SK-N-SH (cell line): ENCODE measurements at regions not wholly inside any gene's neighbourhood (a gene's known extent, or its start where the extent isn't known, plus 50 kb on each side); places are given as distances from the start of the nearest gene placed in this dataset.

Experiments
- CTCF ChIA-PET: fragments of 300-600, 350-600 bp; formaldehyde crosslinking; extraction: SDS; loops from one replicate; lab custom pipeline; 2021; lab: Yijun Ruan, JAX
- POLR2A ChIA-PET: fragments of 350-600 bp; sonication (Branson Sonifier 250); formaldehyde crosslinking; extraction: SDS; loops from one replicate; lab custom pipeline; 2020; ENCODE audit warnings: antibody characterized with exemption, inconsistent platforms; lab: Yijun Ruan, JAX
- DNase-seq: peaks from one replicate; pipeline ENCODE4 v3.0.0; 2012
- H2AFZ ChIP-seq: fragments of 200-600 bp; sonication (generic); 2 replicates; pipeline ENCODE4 v1.8.1; 2016; ENCODE audit warnings: antibody characterized with exemption, mild to moderate bottlenecking, low read depth
- H3F3A ChIP-seq: fragments of 200-600 bp; sonication (generic); replicated peaks from 2 replicates; pipeline ENCODE3; 2016; ENCODE audit warnings: antibody characterized with exemption, mild to moderate bottlenecking; ENCODE audit not compliant: insufficient read depth
- H3K27ac ChIP-seq, 2 experiments: fragments of 200-500 bp in 1 of 2; fragments of 200-600 bp in 1 of 2; sonication (Bioruptor generic) in 1 of 2; sonication (generic), shearing (Covaris generic) in 1 of 2; 2 replicates each; pipeline versions ENCODE4 v1.5.1 to v1.6.1; 2014 to 2016; ENCODE audit warnings: low read depth in 2 of 2, inconsistent platforms in 1 of 2, low read length in 1 of 2, mild to moderate bottlenecking in 1 of 2, mixed read lengths in 1 of 2
- H3K27me3 ChIP-seq: fragments of 200-600 bp; sonication (generic), shearing (Covaris generic); 2 replicates; pipeline ENCODE4 v1.6.1; 2016; ENCODE audit warnings: mixed run types; ENCODE audit not compliant: insufficient read depth
- H3K36me3 ChIP-seq, 2 experiments: fragments of 200-500 bp in 1 of 2; fragments of 200-600 bp in 1 of 2; sonication (Bioruptor generic) in 1 of 2; sonication (generic) in 1 of 2; replicated peaks in 1 of 2; 2 replicates each; pipeline versions ENCODE3 to v1.5.1; 2014 to 2016; ENCODE audit warnings: low read length in 1 of 2, mild to moderate bottlenecking in 1 of 2; ENCODE audit not compliant: insufficient read depth in 2 of 2, control insufficient read depth in 1 of 2
- H3K4me1 ChIP-seq, 2 experiments: fragments of 200-500 bp in 1 of 2; fragments of 200-600 bp in 1 of 2; sonication (Bioruptor generic) in 1 of 2; sonication (generic), shearing (Covaris generic) in 1 of 2; 2 replicates each; pipeline versions ENCODE4 v1.5.1 to v1.6.1; 2014 to 2016; ENCODE audit warnings: low read depth in 1 of 2, low read length in 1 of 2, mixed run types in 1 of 2; ENCODE audit not compliant: insufficient read depth in 2 of 2, control insufficient read depth in 1 of 2
- H3K4me2 ChIP-seq: fragments of 200-600 bp; sonication (generic), shearing (Covaris generic); 2 replicates; pipeline ENCODE4 v1.6.1; 2017; ENCODE audit warnings: mixed run types
- H3K4me3 ChIP-seq, 2 experiments: fragments of 200-500 bp in 1 of 2; fragments of 200-600 bp in 1 of 2; sonication (Bioruptor generic) in 1 of 2; sonication (generic), shearing (Covaris generic) in 1 of 2; 2 replicates each; pipeline versions ENCODE4 v1.5.1 to v1.8.1; 2014 to 2016; ENCODE audit warnings: low read depth in 2 of 2, inconsistent platforms in 1 of 2, low read length in 1 of 2, mild to moderate bottlenecking in 1 of 2, mixed read lengths in 1 of 2, moderate library complexity in 1 of 2
- H3K79me2 ChIP-seq: fragments of 200-600 bp; sonication (generic); 2 replicates; pipeline ENCODE4 v1.8.1; 2017; ENCODE audit warnings: mild to moderate bottlenecking; ENCODE audit not compliant: insufficient read depth
- H3K9ac ChIP-seq: fragments of 200-600 bp; sonication (generic); 2 replicates; pipeline ENCODE4 v1.6.1; 2017; ENCODE audit warnings: mixed run types
- H3K9me2 ChIP-seq: fragments of 200-600 bp; sonication (generic); 2 replicates; pipeline ENCODE4 v1.6.1; 2017; ENCODE audit warnings: mixed run types
- H3K9me3 ChIP-seq: fragments of 200-600 bp; sonication (generic); 2 replicates; pipeline ENCODE4 v1.6.1; 2017; ENCODE audit warnings: mixed run types, mild to moderate bottlenecking, moderate library complexity
- H4K20me1 ChIP-seq: fragments of 200-600 bp; sonication (generic); 2 replicates; pipeline ENCODE4 v1.6.1; 2017; ENCODE audit warnings: mild to moderate bottlenecking, mixed run types; ENCODE audit not compliant: insufficient read depth
- CTCF ChIP-seq: fragments of 200-600 bp; sonication (generic); IDR thresholded peaks from 2 replicates; pipeline ENCODE4 v1.6.1; 2017; ENCODE audit warnings: antibody characterized with exemption, mild to moderate bottlenecking, moderate library complexity
- FOXM1 ChIP-seq: IDR thresholded peaks from 2 replicates; pipeline ENCODE4 v1.4.0; 2012; ENCODE audit warnings: low read depth, mild to moderate bottlenecking
- GABPA ChIP-seq: IDR thresholded peaks from 2 replicates; pipeline ENCODE4 v1.4.0; 2012; ENCODE audit warnings: low read depth, mild to moderate bottlenecking
- JUND ChIP-seq: IDR thresholded peaks from 2 replicates; pipeline ENCODE4 v1.4.0; 2012
- MAX ChIP-seq: IDR thresholded peaks from 2 replicates; pipeline ENCODE4 v1.4.0; 2012; ENCODE audit warnings: low read depth
- MEF2A ChIP-seq: IDR thresholded peaks from 2 replicates; pipeline ENCODE4 v1.4.0; 2012; ENCODE audit warnings: low read depth, borderline replicate concordance
- NRF1 ChIP-seq: IDR thresholded peaks from 2 replicates; pipeline ENCODE4 v1.6.1; 2012; ENCODE audit warnings: low read depth, mild to moderate bottlenecking, low read length
- POLR2AphosphoS5 ChIP-seq: IDR thresholded peaks from 2 replicates; pipeline ENCODE4 v1.6.1; 2012; ENCODE audit warnings: low read depth, low read length
- RCOR1 ChIP-seq: fragments of 150-350 bp; IDR thresholded peaks from 2 replicates; pipeline ENCODE4 v1.6.1; 2017; ENCODE audit warnings: antibody characterized with exemption, low read length
- RFX5 ChIP-seq: IDR thresholded peaks from 2 replicates; pipeline ENCODE4 v1.6.1; 2012; ENCODE audit warnings: mild to moderate bottlenecking, improper control_type of control experiment, low read length
- RXRA ChIP-seq: IDR thresholded peaks from 2 replicates; pipeline ENCODE4 v1.4.0; 2012; ENCODE audit warnings: low read depth, mild to moderate bottlenecking, borderline replicate concordance
- SIN3A ChIP-seq: IDR thresholded peaks from 2 replicates; pipeline ENCODE4 v1.6.1; 2012; ENCODE audit warnings: low read depth, mild to moderate bottlenecking, low read length, moderate library complexity, borderline replicate concordance
- SMC3 ChIP-seq: IDR thresholded peaks from 2 replicates; pipeline ENCODE4 v1.6.1; 2012; ENCODE audit warnings: low read depth, low read length, improper control_type of control experiment
- TAF1 ChIP-seq: IDR thresholded peaks from 2 replicates; pipeline ENCODE4 v1.6.1; 2012; ENCODE audit warnings: low read depth, mild to moderate bottlenecking, low read length, moderate library complexity, borderline replicate concordance
- TCF12 ChIP-seq: IDR thresholded peaks from 2 replicates; pipeline ENCODE4 v1.4.0; 2012
- USF2 ChIP-seq: fragments of 150-350 bp; IDR thresholded peaks from 2 replicates; pipeline ENCODE4 v1.6.1; 2017; ENCODE audit warnings: antibody characterized with exemption, low read length, low read depth, borderline replicate concordance
- WGBS: methylation state at CpG from one replicate; pipeline ENCODE4 v1.1.6; 2017; ENCODE audit warnings: low lambda C conversion rate; 5-methylcytosine and 5-hydroxymethylcytosine counted together
- TF ChIP-seq, protein P1 (sequence below): IDR thresholded peaks from 2 replicates; pipeline ENCODE4 v1.4.0; 2012; ENCODE audit warnings: low read depth, borderline replicate concordance
- TF ChIP-seq, protein P2 (sequence below): fragments of 150-350 bp; IDR thresholded peaks from 2 replicates; pipeline ENCODE4 v1.6.1; 2016; ENCODE audit warnings: mild to moderate bottlenecking, low read depth, low read length

DNA sequence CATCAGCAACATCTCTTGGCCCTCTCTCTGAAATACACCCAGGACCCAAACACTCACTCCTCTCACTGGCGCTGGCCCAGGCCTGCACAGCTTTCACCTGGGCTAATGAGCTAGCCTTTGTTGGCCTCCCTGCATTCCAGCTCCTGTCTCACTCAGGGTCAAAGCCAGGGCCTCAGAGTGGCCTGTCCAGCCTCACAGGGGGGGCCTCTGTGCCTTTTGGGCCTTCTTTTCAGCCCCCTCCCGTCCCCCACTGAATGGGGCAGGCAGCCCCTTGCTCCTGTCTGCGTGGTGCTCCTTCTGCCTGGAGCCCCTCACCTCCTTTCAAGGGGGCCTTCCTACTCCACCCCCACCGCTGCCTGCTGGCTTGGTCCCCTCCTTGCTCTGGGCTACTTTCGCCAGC lies 59.0 kb upstream of the PRR23E start (continued):
- TF ChIP-seq, protein P1, sequence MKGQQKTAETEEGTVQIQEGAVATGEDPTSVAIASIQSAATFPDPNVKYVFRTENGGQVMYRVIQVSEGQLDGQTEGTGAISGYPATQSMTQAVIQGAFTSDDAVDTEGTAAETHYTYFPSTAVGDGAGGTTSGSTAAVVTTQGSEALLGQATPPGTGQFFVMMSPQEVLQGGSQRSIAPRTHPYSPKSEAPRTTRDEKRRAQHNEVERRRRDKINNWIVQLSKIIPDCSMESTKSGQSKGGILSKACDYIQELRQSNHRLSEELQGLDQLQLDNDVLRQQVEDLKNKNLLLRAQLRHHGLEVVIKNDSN: no peak
- TF ChIP-seq MAX (no peak), SIN3A (no peak), TCF12 (no peak)
- TF ChIP-seq, protein P2, sequence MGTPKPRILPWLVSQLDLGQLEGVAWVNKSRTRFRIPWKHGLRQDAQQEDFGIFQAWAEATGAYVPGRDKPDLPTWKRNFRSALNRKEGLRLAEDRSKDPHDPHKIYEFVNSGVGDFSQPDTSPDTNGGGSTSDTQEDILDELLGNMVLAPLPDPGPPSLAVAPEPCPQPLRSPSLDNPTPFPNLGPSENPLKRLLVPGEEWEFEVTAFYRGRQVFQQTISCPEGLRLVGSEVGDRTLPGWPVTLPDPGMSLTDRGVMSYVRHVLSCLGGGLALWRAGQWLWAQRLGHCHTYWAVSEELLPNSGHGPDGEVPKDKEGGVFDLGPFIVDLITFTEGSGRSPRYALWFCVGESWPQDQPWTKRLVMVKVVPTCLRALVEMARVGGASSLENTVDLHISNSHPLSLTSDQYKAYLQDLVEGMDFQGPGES: no peak

DNA sequence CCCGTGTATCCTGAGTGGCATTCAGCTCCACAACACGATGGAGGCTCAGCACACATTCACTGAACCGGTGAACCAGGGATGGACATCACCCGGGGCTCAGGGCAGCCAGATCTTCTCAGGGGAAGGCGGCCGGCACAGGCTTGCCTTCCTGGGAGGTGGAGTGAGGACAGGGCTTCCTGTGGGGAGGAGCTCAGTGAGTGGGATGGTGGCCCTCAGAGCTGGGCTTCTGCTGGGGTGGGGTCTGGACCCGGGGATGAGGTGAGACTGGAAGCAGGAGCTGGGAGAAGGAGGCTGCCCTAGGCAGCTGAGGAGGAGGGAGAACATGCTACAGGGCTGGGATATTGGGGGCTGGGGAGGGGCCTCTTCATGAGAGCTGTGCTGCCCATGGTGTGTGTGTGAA lies 58.5 kb upstream of the PRR23E start:
- DNase-seq: peak; percentile 54
- no peaks in the 10 kb centered on the region for H3K27me3 ChIP-seq
- peaks cover 8 to 63% of the 10 kb centered on the region in 2 experiments; a peak in 2 of 4 replicates for H3K4me1 ChIP-seq
- POLR2A ChIA-PET: interaction anchor here (1.3 kb wide), 1 partner anchor 170 kb away, joined by 3 read pairs; no protein-coding TSS in a partner anchor
- CTCF ChIA-PET: interaction anchor here (0.7 to 2.6 kb wide), 4 partner anchors 39 to 149 kb away, joined by 3 to 11 read pairs (median 4); no protein-coding TSS in a partner anchor
- TF ChIP-seq RCOR1 (no peak), CTCF (no peak), POLR2AphosphoS5 (no peak), USF2 (no peak), FOXM1 (no peak), MEF2A (no peak), TAF1 (no peak), JUND (no peak), RXRA (no peak), GABPA (no peak), SMC3 (no peak), RFX5 (no peak), NRF1 (no peak), SIN3A (no peak)
- TF ChIP-seq, protein P2: no peak
- TF ChIP-seq, protein P1: no peak
- H3F3A ChIP-seq: no peaks in the 10 kb centered on the region
- H3K9me2 ChIP-seq: no peaks in the 10 kb centered on the region
- no peaks in the 10 kb centered on the region for H3K9me3 ChIP-seq
- no peak overlapping the region for H3K4me3 ChIP-seq
- H3K27ac ChIP-seq: peak overlapping the region in 1 of 2 experiments; percentile 64; a peak in 2 of 4 replicates
- H3K79me2 ChIP-seq: no peaks in the 10 kb centered on the region
- H4K20me1 ChIP-seq: no peaks in the 10 kb centered on the region
- 66% methylated on average over 6 of the region's 7 CpGs for WGBS
- no peak overlapping the region for H3K9ac ChIP-seq
- H3K4me2 ChIP-seq: peak overlapping the region; percentile 79; the same call in 1 of the 2 replicates
- H2AFZ ChIP-seq: no peak overlapping the region
- H3K36me3 ChIP-seq: no peaks in the 10 kb centered on the region
